ENCODE measurements at regions not wholly inside any gene's neighbourhood (a gene's known extent, or its start where the extent isn't known, plus 50 kb on each side); places are given as distances from the start of the nearest gene placed in this dataset.
"Not testable (repeated sequence)": the region's sequence is repeated elsewhere in the genome, so short reads cannot be mapped to it uniquely, and the experiment has no call there.

GRCh38 chr6:49370518-49370917 is 92.5 kb downstream of the MMUT start:
- no peak for DNase-seq (ENCODE audit: low spot score)

- DNase-seq (ENCODE audit: low spot score), result no peak
Observed at GRCh38 chr6:49366539-49366938, 96.5 kb downstream of the MMUT start.

- no peak for DNase-seq (ENCODE audit: low spot score)
Observed at GRCh38 chr6:49348561-49348960, 114.5 kb downstream of the MMUT start.

GRCh38 chr6:49342410-49342809 is 120.6 kb downstream of the MMUT start:
- no peak for DNase-seq (ENCODE audit: low spot score)

- DNase-seq (ENCODE audit: low spot score), result no peak
Observed at GRCh38 chr6:49341869-49342268, 121.2 kb downstream of the MMUT start.

GRCh38 chr6:49339096-49339495 is 124.0 kb downstream of the MMUT start:
- no peak for DNase-seq (ENCODE audit: low spot score)

GRCh38 chr6:49336514-49337131 is 126.4 kb downstream of the MMUT start:
- no peak for DNase-seq (ENCODE audit: low spot score)

GRCh38 chr6:49333345-49334125 is 129.5 kb downstream of the MMUT start:
- no peak for DNase-seq (ENCODE audit: low spot score)

- no peak for DNase-seq (ENCODE audit: low spot score)
Observed at GRCh38 chr6:49332781-49333180, 130.3 kb downstream of the MMUT start.

GRCh38 chr6:49329186-49329585 is 133.9 kb downstream of the MMUT start:
- no peak for DNase-seq (ENCODE audit: low spot score)

GRCh38 chr6:49328051-49328744 is 134.9 kb downstream of the MMUT start:
- DNase-seq (ENCODE audit: low spot score), result no peak

GRCh38 chr6:49327571-49327970 is 135.5 kb downstream of the MMUT start:
- no peak for DNase-seq (ENCODE audit: low spot score)

GRCh38 chr6:49327005-49327404 is 136.0 kb downstream of the MMUT start:
- DNase-seq (ENCODE audit: low spot score), result no peak

GRCh38 chr6:49326347-49326746 is 136.7 kb downstream of the MMUT start:
- DNase-seq (ENCODE audit: low spot score), result peak; percentile 7

GRCh38 chr6:49325891-49326290 is 137.2 kb downstream of the MMUT start:
- no peak for DNase-seq (ENCODE audit: low spot score)

- DNase-seq (ENCODE audit: low spot score), result no peak
Observed at GRCh38 chr6:49322861-49323260, 140.2 kb downstream of the MMUT start.

GRCh38 chr6:49321561-49322072 is 141.4 kb downstream of the MMUT start:
- DNase-seq (ENCODE audit: low spot score), result no peak

- DNase-seq (ENCODE audit: low spot score), result no peak
Observed at GRCh38 chr6:49305010-49305409, 158.0 kb downstream of the MMUT start.

GRCh38 chr6:49304393-49304792 is 158.7 kb downstream of the MMUT start:
- not testable (repeated sequence) for DNase-seq (ENCODE audit: low spot score)

GRCh38 chr6:49300911-49301310 is 162.1 kb downstream of the MMUT start:
- DNase-seq (ENCODE audit: low spot score), result no peak

- no peak for DNase-seq (ENCODE audit: low spot score)
Observed at GRCh38 chr6:49300443-49300842, 162.6 kb downstream of the MMUT start.

- no peak for DNase-seq (ENCODE audit: low spot score)
Observed at GRCh38 chr6:49299279-49299678, 163.8 kb downstream of the MMUT start.

GRCh38 chr6:49284180-49284579 is 178.9 kb downstream of the MMUT start:
- DNase-seq (ENCODE audit: low spot score), result no peak
